GM21515 (cell line): ENCODE measurements at regions not wholly inside any gene's neighbourhood (a gene's known extent, or its start where the extent isn't known, plus 50 kb on each side); places are given as distances from the start of the nearest gene placed in this dataset.

Experiments used
- ATAC-seq: cut with Tn5 transposase; IDR thresholded peaks from one replicate; pipeline ENCODE4 v1.9.1; 2021; ENCODE audit not compliant: unreplicated experiment

- ATAC-seq, result no peak
Observed at GRCh38 chr15:93497291-93497690, 408.3 kb upstream of the RGMA start.

DNA sequence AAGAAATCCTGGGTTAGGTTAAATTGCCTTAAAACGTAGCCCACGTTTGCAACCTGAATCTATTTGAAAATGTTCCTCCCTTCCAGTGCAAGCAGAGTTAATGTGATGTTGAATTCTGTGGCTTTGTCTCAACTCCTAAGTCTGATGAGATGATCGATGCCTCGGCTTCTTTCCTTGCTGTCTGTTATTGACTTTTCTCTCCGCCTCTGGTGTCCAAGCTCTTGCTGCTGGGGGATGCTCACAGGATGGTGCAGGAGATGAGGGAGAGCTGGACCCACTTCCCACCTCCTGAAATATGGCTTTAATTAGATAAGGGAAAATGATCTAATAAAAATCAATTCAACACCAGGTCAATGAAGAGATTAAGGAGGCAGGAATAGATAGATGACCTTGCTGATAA is 407.9 kb upstream of the RGMA start:
- no peak for ATAC-seq

GRCh38 chr15:93495799-93496637 is 407.0 kb upstream of the RGMA start:
- ATAC-seq, result no peak

DNA sequence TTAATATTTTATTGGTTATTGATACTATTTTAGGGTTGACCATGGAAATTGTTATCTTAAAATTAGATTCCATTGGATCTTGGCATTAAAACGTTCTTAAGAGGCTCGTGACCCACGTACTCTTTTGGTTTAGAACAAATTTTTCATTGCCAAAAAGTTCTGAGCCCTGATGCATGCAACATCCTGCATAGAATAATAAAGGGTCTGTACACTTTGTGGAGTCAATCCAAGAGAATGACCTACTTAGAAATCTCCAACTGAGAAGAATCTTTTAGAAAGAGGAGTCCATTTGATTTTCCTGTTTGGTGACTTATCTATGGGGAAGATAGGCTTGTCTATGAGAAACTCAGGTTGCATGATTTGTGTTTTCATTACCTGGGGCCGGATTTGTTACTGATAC is 404.2 kb upstream of the RGMA start:
- no peak for ATAC-seq

DNA sequence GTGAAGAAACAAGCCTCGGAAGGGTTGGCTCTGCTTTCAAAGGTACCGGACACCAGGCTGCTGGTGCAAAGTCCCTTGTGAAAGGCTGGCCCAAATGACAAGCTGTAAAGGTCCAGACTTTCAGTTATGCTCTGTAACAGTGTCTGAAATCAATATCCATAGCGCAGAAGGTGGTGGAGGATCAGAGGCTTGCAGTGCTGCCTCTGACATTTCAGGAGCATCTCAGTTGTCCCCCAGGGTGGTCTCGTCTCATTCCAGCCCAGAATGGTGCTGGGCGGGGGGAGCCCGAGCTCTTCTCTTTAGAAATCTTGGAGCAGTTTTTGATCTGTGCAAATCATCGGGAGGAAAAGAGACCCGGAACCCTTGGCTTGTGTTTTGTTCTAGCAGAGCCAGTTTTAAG is 402.3 kb upstream of the RGMA start:
- no peak for ATAC-seq

GRCh38 chr15:93488296-93488713 is 399.3 kb upstream of the RGMA start:
- ATAC-seq, result no peak

DNA sequence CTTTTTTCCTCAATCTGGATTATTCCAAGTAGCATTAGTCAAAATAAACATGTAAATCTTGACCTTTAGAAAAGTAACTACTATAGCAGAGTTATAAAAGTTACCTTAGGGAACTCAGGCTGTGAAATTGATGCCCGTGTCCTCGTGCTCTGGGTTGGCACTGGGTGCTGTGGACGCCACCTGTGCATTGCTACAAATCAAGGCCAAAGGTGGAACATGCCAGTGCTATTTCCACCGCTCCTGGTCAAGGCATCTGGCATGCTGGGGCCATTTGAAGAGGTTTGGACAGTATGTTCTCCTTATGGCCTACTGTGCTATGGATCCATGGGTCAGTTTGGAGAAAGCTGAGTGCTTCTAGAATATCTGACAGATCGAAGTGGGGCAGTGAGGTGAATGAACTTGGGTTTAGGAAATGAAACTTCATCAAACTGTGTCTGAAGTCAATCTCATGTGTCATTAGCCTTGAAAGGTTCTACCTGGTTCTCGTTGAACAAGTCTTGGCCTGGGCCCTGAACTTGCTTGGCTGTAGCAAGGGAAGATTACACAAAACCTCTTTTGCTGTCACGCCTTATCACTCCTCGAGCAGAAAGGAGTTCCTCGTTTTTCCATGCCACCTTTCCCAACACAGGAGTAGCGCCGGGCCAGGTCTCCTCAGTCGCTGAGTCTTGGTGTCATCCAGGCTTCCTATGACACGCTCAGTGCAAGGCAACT is 397.6 kb upstream of the RGMA start:
- ATAC-seq, result no peak

DNA sequence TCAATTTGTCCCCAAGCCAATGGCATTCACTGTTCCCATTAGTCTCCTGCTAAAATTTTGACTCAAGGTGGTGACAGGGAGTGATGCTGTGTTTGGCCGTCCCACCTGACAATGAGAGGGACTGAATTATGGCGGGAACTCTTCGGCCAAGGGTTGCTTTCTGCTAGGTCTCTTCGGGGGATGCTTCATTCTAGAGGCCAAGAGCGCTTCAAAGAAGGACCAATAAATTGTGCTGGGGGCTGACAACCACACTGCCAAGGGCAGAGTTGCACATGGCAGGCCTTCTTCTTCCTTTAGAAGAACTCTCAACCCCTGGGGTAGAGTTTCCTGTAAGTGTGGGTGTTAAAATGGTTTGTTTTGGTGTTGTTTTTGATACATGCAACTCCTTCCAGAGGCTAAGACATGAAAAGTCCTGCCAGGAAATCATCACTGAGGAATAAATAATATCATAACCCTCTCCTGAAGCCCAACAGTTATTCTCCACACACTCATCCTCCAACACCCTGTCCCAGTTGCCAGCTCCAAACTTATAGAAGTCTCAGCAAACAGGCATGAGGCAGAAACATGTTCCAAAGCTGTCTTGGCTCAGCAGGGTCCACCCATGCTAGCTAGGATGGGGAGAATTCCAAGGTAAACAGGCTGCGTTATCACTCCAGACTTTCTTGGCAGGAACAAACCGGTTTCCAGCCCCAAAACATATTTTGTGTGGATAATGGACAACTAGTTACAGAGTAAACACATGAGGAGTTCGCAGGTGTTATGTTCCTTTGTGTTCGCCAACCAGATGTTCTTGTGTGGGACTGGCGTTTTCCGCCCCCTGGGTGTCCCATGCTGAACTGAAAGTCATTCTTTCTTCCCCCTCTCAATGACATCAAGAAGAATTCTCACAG is 396.7 kb upstream of the RGMA start:
- no peak for ATAC-seq

DNA sequence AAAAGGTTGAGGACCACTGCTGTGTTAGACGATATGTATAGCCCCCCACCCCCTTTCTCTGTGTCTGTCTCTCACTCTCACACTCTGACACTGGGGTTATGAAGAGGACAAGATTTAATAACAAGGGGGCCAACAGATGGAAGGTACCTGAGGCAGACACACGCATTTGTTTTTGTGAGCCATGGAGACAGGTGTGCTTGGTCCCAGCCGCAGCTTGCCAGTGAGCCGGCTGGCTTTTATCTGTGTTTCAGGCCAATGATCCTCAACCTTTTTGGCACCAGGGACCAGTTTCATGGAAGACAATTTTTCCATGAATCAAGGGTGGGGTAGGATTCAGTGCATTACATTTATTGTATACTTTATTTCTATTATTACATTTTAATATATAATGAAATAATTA is 394.9 kb upstream of the RGMA start:
- no peak for ATAC-seq

GRCh38 chr15:93482731-93483130 is 393.7 kb upstream of the RGMA start:
- no peak for ATAC-seq

- no peak for ATAC-seq
Observed at GRCh38 chr15:93479715-93480114, 390.7 kb upstream of the RGMA start.

- ATAC-seq, result no peak
Observed at GRCh38 chr15:93478947-93479346, 389.9 kb upstream of the RGMA start.

- ATAC-seq, result no peak
Observed at GRCh38 chr15:93477721-93478120, 388.7 kb upstream of the RGMA start.

- no peak for ATAC-seq
Observed at GRCh38 chr15:93477188-93477587, 388.2 kb upstream of the RGMA start.

DNA sequence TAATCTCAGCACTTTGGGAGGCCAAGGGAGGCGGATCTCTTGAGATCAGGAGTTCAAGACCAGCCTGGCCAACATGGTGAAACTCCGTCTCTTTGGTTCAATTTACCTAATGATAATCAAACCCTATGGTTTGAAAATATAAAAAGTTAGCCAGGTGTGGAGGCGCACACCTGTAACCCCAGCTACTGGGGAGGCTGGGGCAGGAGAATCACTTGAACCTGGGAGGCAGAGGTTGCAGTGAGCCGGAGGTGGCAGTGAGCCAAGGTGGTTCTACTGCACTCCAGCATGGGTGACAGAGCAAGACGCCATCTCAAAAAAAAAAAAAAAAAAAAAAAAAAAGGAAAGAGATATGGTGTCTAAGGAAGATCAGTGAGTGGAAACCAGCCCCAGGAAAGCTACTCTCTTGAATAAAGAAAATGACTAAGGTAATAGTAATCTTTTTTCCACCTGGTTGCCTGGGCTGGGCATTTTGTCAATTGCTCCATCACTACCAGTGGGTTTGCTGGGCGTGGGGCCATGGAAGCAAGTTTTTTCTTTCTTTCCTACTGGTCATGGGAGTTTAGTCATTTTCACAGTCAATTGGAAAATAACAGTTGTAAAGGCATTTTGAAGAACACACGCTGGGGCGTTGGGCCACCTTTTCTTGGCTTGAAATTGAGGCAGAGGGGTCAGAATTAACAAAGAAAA is 387.6 kb upstream of the RGMA start:
- ATAC-seq, result no peak

DNA sequence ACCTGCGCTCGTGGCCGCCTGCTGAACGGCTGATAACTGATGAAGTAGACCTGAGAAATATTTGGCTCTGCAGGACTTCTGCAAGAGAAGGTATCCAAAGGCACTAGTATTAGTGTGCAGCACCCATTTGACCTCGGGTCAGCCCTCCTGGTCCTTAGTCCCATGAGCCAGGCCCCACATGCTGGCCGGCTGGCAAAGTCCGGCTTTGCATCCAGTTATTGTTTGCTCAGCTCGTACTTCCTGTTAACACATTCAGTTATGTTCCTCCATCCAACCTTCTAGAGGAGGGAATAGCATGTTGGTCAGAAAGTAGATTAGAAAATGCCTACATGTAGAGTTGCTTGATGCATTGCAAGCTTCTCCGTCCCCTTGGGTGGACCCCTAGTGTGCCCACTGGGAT is 385.7 kb upstream of the RGMA start:
- no peak for ATAC-seq

DNA sequence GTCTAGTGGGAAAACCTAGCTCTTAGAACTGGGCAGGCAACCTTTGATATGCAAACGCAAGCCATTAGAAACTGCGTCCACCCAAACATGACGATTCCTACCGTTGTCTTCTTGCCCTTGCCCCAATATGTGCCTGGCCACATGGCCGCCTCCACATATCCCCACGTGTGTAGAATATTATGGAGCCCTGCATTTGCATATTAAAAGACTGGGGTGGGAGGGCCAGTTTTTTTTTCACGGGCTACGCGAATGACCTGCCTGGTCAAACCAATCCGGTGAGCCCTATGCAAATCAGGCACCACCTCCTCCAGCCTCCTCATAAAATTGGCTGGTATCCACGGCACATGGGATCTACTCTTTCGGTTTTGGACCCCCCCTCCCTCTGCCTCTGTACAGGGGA is 381.0 kb upstream of the RGMA start:
- ATAC-seq, result no peak

DNA sequence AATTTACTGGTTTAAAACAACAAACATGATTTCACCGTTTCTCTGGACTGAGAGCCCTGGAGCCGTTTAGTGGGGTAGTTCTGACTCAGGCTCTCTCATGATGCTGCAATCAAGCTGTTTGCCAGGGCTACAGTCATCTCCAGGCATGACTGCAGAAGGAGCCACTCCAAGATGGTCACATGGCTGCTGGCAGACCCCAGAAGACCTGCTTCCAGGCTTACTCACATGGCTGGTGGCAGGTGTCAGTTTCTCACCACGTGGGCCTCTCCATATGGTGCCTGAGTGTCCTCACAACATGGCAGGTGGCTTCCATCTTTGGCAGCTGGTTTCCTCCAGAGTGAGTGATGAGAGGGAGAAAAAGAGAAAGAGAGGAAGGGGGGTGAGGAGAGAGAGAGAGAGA is 378.3 kb upstream of the RGMA start:
- ATAC-seq, result no peak

DNA sequence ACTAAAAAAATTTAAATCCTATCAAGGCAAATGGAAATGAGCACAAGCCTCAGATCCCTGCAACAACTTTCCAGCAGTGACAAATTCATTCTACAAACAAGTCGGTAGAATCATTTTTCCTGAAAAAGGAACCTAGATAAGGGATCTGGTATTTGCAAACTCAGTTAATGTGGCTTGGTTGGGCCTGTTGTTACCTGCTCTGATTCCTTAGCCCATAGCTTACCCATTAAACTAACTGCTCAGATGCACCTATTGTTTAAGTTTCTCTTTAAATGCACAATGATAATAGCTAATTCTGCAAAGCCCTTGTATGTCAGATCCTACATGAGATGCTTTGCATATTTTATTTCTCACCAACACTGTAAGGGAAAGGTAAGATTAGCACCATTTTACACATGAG is 377.4 kb upstream of the RGMA start:
- no peak for ATAC-seq

GRCh38 chr15:93462690-93463089 is 373.7 kb upstream of the RGMA start:
- ATAC-seq, result no peak

GRCh38 chr15:93460717-93461116 is 371.7 kb upstream of the RGMA start:
- ATAC-seq, result no peak
